ENCODE measurements at regions not wholly inside any gene's neighbourhood (a gene's known extent, or its start where the extent isn't known, plus 50 kb on each side); places are given as distances from the start of the nearest gene placed in this dataset.

- no peak for TF ChIP-seq CTCF (IDR thresholded peaks at IDR 0.05; ENCODE audit: insufficient read depth, low read length, poor library complexity, severe bottlenecking)
- no peak for DNase-seq (ENCODE audit: extremely low read depth, insufficient read length)
- Histone ChIP-seq H3K4me3 (replicated peaks; ENCODE audit: low read depth, low read length) (no peak overlapping the region), H3K27me3 (replicated peaks; ENCODE audit: control insufficient read depth, insufficient read depth, low read length) (no peaks in the 10 kb centered on the region; the same call in 1 of the 2 replicates), H3K36me3 (ENCODE audit: control insufficient read depth, insufficient read depth, low read length) (no peaks in the 10 kb centered on the region)
These were observed 1385.4 kb downstream of the TBC1D22A start for GRCh38 chr22:48147831-48148230.

GRCh38 chr22:48147404-48147803, 1385.0 kb downstream of the TBC1D22A start:
- Histone ChIP-seq H3K4me3 (replicated peaks; ENCODE audit: low read depth, low read length) (no peak overlapping the region), H3K36me3 (ENCODE audit: control insufficient read depth, insufficient read depth, low read length) (no peaks in the 10 kb centered on the region), H3K27me3 (replicated peaks; ENCODE audit: control insufficient read depth, insufficient read depth, low read length) (no peaks in the 10 kb centered on the region; the same call in 1 of the 2 replicates)
- DNase-seq (ENCODE audit: extremely low read depth, insufficient read length) = no peak
- TF ChIP-seq CTCF (IDR thresholded peaks at IDR 0.05; ENCODE audit: insufficient read depth, low read length, poor library complexity, severe bottlenecking) = no peak

- Histone ChIP-seq H3K27me3 (replicated peaks; ENCODE audit: control insufficient read depth, insufficient read depth, low read length) (no peaks in the 10 kb centered on the region; the same call in 1 of the 2 replicates), H3K36me3 (ENCODE audit: control insufficient read depth, insufficient read depth, low read length) (no peaks in the 10 kb centered on the region), H3K4me3 (replicated peaks; ENCODE audit: low read depth, low read length) (no peak overlapping the region)
- TF ChIP-seq CTCF (IDR thresholded peaks at IDR 0.05; ENCODE audit: insufficient read depth, low read length, poor library complexity, severe bottlenecking) = no peak
- DNase-seq (ENCODE audit: extremely low read depth, insufficient read length) = no peak
These were observed 1384.0 kb downstream of the TBC1D22A start for GRCh38 chr22:48146426-48146825.

- TF ChIP-seq CTCF (IDR thresholded peaks at IDR 0.05; ENCODE audit: insufficient read depth, low read length, poor library complexity, severe bottlenecking) = no peak
- no peak for DNase-seq (ENCODE audit: extremely low read depth, insufficient read length)
- no peak overlapping the region for H3K4me3 ChIP-seq (replicated peaks; ENCODE audit: low read depth, low read length)
- no peaks in the 10 kb centered on the region for H3K36me3 ChIP-seq (ENCODE audit: control insufficient read depth, insufficient read depth, low read length)
- H3K27me3 ChIP-seq (replicated peaks; ENCODE audit: control insufficient read depth, insufficient read depth, low read length) = no peaks in the 10 kb centered on the region; the same call in 1 of the 2 replicates
These were observed 1383.3 kb downstream of the TBC1D22A start for GRCh38 chr22:48145738-48146137.

- H3K36me3 ChIP-seq (ENCODE audit: control insufficient read depth, insufficient read depth, low read length) = no peaks in the 10 kb centered on the region
- no peak overlapping the region for H3K4me3 ChIP-seq (replicated peaks; ENCODE audit: low read depth, low read length)
- H3K27me3 ChIP-seq (replicated peaks; ENCODE audit: control insufficient read depth, insufficient read depth, low read length) = no peaks in the 10 kb centered on the region; the same call in 1 of the 2 replicates
- TF ChIP-seq CTCF (IDR thresholded peaks at IDR 0.05; ENCODE audit: insufficient read depth, low read length, poor library complexity, severe bottlenecking) = no peak
- no peak for DNase-seq (ENCODE audit: extremely low read depth, insufficient read length)
These were observed 1381.9 kb downstream of the TBC1D22A start for GRCh38 chr22:48144318-48144717.

- no peaks in the 10 kb centered on the region for H3K36me3 ChIP-seq (ENCODE audit: control insufficient read depth, insufficient read depth, low read length)
These were observed 1381.4 kb downstream of the TBC1D22A start for GRCh38 chr22:48143856-48144255.

More at GRCh38 chr22:48143856-48144255, 1381.4 kb downstream of the TBC1D22A start:
- TF ChIP-seq CTCF (IDR thresholded peaks at IDR 0.05; ENCODE audit: insufficient read depth, low read length, poor library complexity, severe bottlenecking) = no peak
- Histone ChIP-seq H3K27me3 (replicated peaks; ENCODE audit: control insufficient read depth, insufficient read depth, low read length) (no peaks in the 10 kb centered on the region; the same call in 1 of the 2 replicates), H3K4me3 (replicated peaks; ENCODE audit: low read depth, low read length) (no peak overlapping the region)
- DNase-seq (ENCODE audit: extremely low read depth, insufficient read length) = no peak
